A673 (cell line): ENCODE measurements at regions not wholly inside any gene's neighbourhood (a gene's known extent, or its start where the extent isn't known, plus 50 kb on each side); places are given as distances from the start of the nearest gene placed in this dataset.

ENCODE experiments used
- BruUV-seq: library from RNA; stranded (reverse); fragments of 400-500 nt; replicated peaks from 2 replicates; lab custom pipeline; 2021; lab: Mats Ljungman, UMichigan
- CTCF ChIA-PET: fragments of 300-600 bp; sonication (Branson Sonifier 250); formaldehyde crosslinking; loops from one replicate; lab custom pipeline; 2022; ENCODE audit warnings: antibody characterized with exemption; lab: Charles Lee
- POLR2A ChIA-PET: fragments of 300-600 bp; sonication (Branson Sonifier 250); formaldehyde crosslinking; loops from one replicate; lab custom pipeline; 2022; ENCODE audit warnings: antibody characterized with exemption; ENCODE audit not compliant: low non-redundant PET; lab: Charles Lee
- DNase-seq: peaks from one replicate; pipeline ENCODE4 v3.0.0-alpha.2; 2015; ENCODE audit warnings: low spot score
- H3K27ac ChIP-seq: fragments of 200-600 bp; sonication (generic); 2 replicates; pipeline ENCODE4 v1.5.1; 2016; ENCODE audit warnings: mixed run types, low read depth, mild to moderate bottlenecking, mixed read lengths, antibody characterized with exemption, low read length; ENCODE audit not compliant: poor library complexity, severe bottlenecking
- H3K27me3 ChIP-seq: fragments of 200-600 bp; sonication (generic); replicated peaks from 2 replicates; pipeline ENCODE4 v1.6.1; 2017; ENCODE audit warnings: mixed run types, low read depth, mild to moderate bottlenecking, mixed read lengths, antibody characterized with exemption, low read length; ENCODE audit not compliant: insufficient read depth, poor library complexity
- H3K36me3 ChIP-seq: fragments of 200-600 bp; sonication (generic); 2 replicates; pipeline ENCODE4 v1.6.1; 2016; ENCODE audit warnings: mixed run types, mild to moderate bottlenecking, mixed read lengths, antibody characterized with exemption, low read length; ENCODE audit not compliant: insufficient read depth, poor library complexity, severe bottlenecking
- H3K4me1 ChIP-seq: fragments of 200-600 bp; sonication (generic); 2 replicates; pipeline ENCODE4 v1.6.1; 2017; ENCODE audit warnings: mixed run types, mild to moderate bottlenecking, mixed read lengths, antibody characterized with exemption, low read length; ENCODE audit not compliant: insufficient read depth, poor library complexity, severe bottlenecking
- H3K4me3 ChIP-seq: fragments of 200-600 bp; sonication (generic); 2 replicates; pipeline ENCODE4 v1.5.1; 2016; ENCODE audit warnings: low read depth, mixed run types, mild to moderate bottlenecking, mixed read lengths, low read length; ENCODE audit not compliant: poor library complexity, severe bottlenecking
- H3K9me3 ChIP-seq: fragments of 200-600 bp; sonication (generic); 2 replicates; pipeline ENCODE4 v1.6.1; 2016; ENCODE audit warnings: mixed run types, low read depth, mild to moderate bottlenecking, mixed read lengths, antibody characterized with exemption, low read length; ENCODE audit not compliant: poor library complexity, severe bottlenecking
- EZH2 ChIP-seq: fragments of 200-600 bp; sonication (generic); IDR thresholded peaks from 2 replicates; pipeline ENCODE4 v1.6.1; 2017; ENCODE audit warnings: borderline replicate concordance, low read depth, mild to moderate bottlenecking, mixed read lengths, antibody characterized with exemption, low read length; ENCODE audit not compliant: poor library complexity, severe bottlenecking
- intact Hi-C: fragments of 100-400 bp; cut with micrococcal nuclease; formaldehyde crosslinking; loops from one replicate; pipeline ENCODE4 v1.10.0; 2022; ENCODE audit not compliant: unreplicated experiment
- TF ChIP-seq, protein P1 (sequence below): fragments of 300-800, 200-600 bp; sonication (generic); conservative IDR thresholded peaks from 2 replicates; pipeline ENCODE4 v1.5.1; 2017; ENCODE audit warnings: low read depth, mild to moderate bottlenecking, antibody characterized with exemption, low read length, moderate library complexity, mixed read lengths

GRCh38 chr10:31705136-31705535 is 223.5 kb downstream of the ARHGAP12 start:
- ChIA-PET CTCF (no interaction called here), POLR2A (no interaction called here)
- peaks cover 14% of the 10 kb centered on the region for H3K4me1 ChIP-seq
- no peak overlapping the region for H3K27ac ChIP-seq
- BruUV-seq, result no TSS peak
- TF ChIP-seq EZH2, result no peak
- TF ChIP-seq, protein P1, sequence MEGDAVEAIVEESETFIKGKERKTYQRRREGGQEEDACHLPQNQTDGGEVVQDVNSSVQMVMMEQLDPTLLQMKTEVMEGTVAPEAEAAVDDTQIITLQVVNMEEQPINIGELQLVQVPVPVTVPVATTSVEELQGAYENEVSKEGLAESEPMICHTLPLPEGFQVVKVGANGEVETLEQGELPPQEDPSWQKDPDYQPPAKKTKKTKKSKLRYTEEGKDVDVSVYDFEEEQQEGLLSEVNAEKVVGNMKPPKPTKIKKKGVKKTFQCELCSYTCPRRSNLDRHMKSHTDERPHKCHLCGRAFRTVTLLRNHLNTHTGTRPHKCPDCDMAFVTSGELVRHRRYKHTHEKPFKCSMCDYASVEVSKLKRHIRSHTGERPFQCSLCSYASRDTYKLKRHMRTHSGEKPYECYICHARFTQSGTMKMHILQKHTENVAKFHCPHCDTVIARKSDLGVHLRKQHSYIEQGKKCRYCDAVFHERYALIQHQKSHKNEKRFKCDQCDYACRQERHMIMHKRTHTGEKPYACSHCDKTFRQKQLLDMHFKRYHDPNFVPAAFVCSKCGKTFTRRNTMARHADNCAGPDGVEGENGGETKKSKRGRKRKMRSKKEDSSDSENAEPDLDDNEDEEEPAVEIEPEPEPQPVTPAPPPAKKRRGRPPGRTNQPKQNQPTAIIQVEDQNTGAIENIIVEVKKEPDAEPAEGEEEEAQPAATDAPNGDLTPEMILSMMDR, result no peak
- peaks cover 3% of the 10 kb centered on the region for H3K9me3 ChIP-seq
- H3K4me3 ChIP-seq, result no peak overlapping the region
- no peaks in the 10 kb centered on the region for H3K36me3 ChIP-seq
- intact Hi-C loops, result no loop called here
- no peak for DNase-seq
- H3K27me3 ChIP-seq, result no peaks in the 10 kb centered on the region

DNA sequence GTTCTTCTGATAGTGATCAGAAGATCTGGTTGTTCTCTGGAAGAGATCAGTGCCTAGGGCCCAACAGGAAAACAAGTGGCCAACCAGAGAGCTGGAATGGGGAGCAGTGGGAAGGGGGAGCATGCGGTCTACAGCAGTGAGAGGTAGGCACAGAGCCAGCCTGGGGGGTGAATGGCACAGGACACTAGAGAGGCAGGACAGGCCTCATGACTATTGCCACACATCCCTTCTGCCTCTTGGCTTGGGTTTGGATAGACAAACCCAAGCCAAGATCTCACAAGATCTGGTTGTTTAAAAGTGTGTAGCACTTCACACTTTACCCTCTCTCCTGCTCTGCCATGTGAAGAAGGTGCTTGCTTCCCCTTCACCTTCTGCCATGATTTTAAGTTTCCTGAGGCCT is 224.4 kb downstream of the ARHGAP12 start:
- CTCF ChIA-PET, result no interaction called here

DNA sequence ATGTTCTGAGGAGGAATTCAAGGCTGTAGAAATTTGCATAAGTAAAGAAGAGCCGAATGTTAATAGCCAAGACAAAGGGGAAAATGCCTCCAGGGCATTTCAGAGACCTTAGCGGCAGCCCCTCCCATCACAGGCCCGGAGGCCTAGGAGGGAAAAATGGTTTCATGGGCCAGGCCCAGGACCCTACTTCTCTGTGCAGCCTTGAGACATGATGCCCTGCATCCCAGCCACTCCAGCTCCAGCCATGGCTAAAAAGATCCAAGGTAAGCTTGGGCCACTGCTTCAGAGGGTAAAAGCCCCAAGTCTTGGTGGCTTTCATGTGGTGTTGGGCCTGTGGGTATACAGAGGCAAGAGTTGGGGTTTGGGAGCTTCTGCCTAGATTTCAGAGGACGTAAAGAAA is 225.7 kb downstream of the ARHGAP12 start:
- intact Hi-C loops, result no loop called here
- POLR2A ChIA-PET, result no interaction called here
- BruUV-seq, result no TSS peak
- Histone ChIP-seq H3K36me3 (no peaks in the 10 kb centered on the region), H3K4me3 (no peak overlapping the region), H3K27me3 (no peaks in the 10 kb centered on the region), H3K4me1 (peaks cover 12% of the 10 kb centered on the region), H3K27ac (no peak overlapping the region), H3K9me3 (no peaks in the 10 kb centered on the region)
- TF ChIP-seq, protein P1, result no peak
- no peak for TF ChIP-seq EZH2
- CTCF ChIA-PET, result no interaction called here
- DNase-seq, result no peak

More for the DNA sequence above, 224.4 kb downstream of the ARHGAP12 start:
- DNase-seq, result no peak
- Histone ChIP-seq H3K4me1 (peaks cover 14% of the 10 kb centered on the region), H3K4me3 (no peak overlapping the region), H3K36me3 (no peaks in the 10 kb centered on the region), H3K27me3 (no peaks in the 10 kb centered on the region), H3K27ac (no peak overlapping the region), H3K9me3 (no peaks in the 10 kb centered on the region)
- intact Hi-C loops, result no loop called here
- no peak for TF ChIP-seq EZH2
- TF ChIP-seq, protein P1, result no peak
- no TSS peak for BruUV-seq
- POLR2A ChIA-PET, result no interaction called here
